ENCODE measurements at regions not wholly inside any gene's neighbourhood (a gene's known extent, or its start where the extent isn't known, plus 50 kb on each side); places are given as distances from the start of the nearest gene placed in this dataset.

DNA sequence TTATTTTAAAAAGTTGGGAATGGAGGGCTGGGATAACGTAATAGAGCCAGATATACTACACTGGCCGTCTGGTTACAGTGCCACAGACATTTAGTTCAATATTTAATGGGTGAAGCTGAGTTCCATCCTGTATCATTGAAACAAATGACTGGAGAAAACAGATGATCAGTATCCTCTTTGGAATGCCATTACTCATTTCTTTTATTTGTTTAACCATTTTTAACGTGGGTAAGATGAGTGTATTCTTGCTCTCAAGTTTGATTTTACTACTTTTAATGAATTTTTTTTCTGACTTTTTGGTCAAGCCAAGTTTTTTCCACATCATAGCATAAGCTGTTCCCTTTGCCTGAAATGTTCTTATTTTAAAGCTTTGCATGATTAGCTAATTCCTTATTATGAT is 53.9 kb upstream of the GRM7 start:
- TF ChIP-seq, protein P1, sequence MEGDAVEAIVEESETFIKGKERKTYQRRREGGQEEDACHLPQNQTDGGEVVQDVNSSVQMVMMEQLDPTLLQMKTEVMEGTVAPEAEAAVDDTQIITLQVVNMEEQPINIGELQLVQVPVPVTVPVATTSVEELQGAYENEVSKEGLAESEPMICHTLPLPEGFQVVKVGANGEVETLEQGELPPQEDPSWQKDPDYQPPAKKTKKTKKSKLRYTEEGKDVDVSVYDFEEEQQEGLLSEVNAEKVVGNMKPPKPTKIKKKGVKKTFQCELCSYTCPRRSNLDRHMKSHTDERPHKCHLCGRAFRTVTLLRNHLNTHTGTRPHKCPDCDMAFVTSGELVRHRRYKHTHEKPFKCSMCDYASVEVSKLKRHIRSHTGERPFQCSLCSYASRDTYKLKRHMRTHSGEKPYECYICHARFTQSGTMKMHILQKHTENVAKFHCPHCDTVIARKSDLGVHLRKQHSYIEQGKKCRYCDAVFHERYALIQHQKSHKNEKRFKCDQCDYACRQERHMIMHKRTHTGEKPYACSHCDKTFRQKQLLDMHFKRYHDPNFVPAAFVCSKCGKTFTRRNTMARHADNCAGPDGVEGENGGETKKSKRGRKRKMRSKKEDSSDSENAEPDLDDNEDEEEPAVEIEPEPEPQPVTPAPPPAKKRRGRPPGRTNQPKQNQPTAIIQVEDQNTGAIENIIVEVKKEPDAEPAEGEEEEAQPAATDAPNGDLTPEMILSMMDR (conservative IDR thresholded peaks at IDR 0.05), result no peak
- no peak for TF ChIP-seq EZH2 (IDR thresholded peaks at IDR 0.05; ENCODE audit: low read depth)
